IMR-90 (cell line): ENCODE measurements at regions not wholly inside any gene's neighbourhood (a gene's known extent, or its start where the extent isn't known, plus 50 kb on each side); places are given as distances from the start of the nearest gene placed in this dataset.

Experiments
- ATAC-seq: fragments of 200-7000 bp; cut with Tn5 transposase; 2 replicates; pipeline ENCODE4 v1.9.1; 2020; ENCODE audit warnings: low read depth, mild to moderate bottlenecking, moderate library complexity
- BruUV-seq: library from RNA; stranded (reverse); fragments of 400-500 nt; replicated peaks from 2 replicates; lab custom pipeline; 2021; lab: Mats Ljungman, UMichigan
- CTCF ChIA-PET: fragments of 300-600 bp; formaldehyde crosslinking; extraction: SDS; loops from one replicate; lab custom pipeline; 2021; ENCODE audit warnings: antibody characterized with exemption; lab: Yijun Ruan, JAX
- POLR2A ChIA-PET: fragments of 300-600 bp; sonication (Branson Sonifier 250); formaldehyde crosslinking; loops from one replicate; lab custom pipeline; 2022; ENCODE audit warnings: antibody characterized with exemption; ENCODE audit not compliant: unreplicated experiment; lab: Charles Lee
- DNase-seq: peaks from one replicate; pipeline ENCODE4 v3.0.0; 2013
- H2AFZ ChIP-seq: replicated peaks from 2 replicates; pipeline ENCODE3; 2013; ENCODE audit warnings: low read length, mild to moderate bottlenecking; ENCODE audit not compliant: poor library complexity
- H2AK5ac ChIP-seq: 2 replicates; pipeline ENCODE4 v1.6.1; 2013; ENCODE audit warnings: low read depth, low read length, inconsistent platforms
- H2AK9ac ChIP-seq: replicated peaks from 2 replicates; pipeline ENCODE3; 2013; ENCODE audit warnings: mild to moderate bottlenecking, low read depth, low read length, moderate library complexity; ENCODE audit not compliant: poor library complexity
- H2BK120ac ChIP-seq: 2 replicates; pipeline ENCODE4 v1.6.1; 2013; ENCODE audit warnings: low read depth, low read length, inconsistent platforms
- H2BK15ac ChIP-seq: 3 replicates; pipeline ENCODE4 v1.6.1; 2013; ENCODE audit warnings: low read depth, low read length, inconsistent platforms
- H2BK20ac ChIP-seq: 2 replicates; pipeline ENCODE4 v1.6.1; 2013; ENCODE audit warnings: low read depth, mild to moderate bottlenecking, inconsistent platforms, low read length, moderate library complexity
- H2BK5ac ChIP-seq: 2 replicates; pipeline ENCODE4 v1.6.1; 2013; ENCODE audit warnings: mild to moderate bottlenecking, low read depth, low read length, inconsistent platforms; ENCODE audit not compliant: poor library complexity, severe bottlenecking
- H3K14ac ChIP-seq: replicated peaks from 2 replicates; pipeline ENCODE4 v1.6.1; 2013; ENCODE audit warnings: low read depth, low read length, inconsistent platforms
- H3K18ac ChIP-seq: 2 replicates; pipeline ENCODE4 v1.6.1; 2013; ENCODE audit warnings: low read depth, low read length, control low read depth
- H3K23ac ChIP-seq: 2 replicates; pipeline ENCODE4 v1.6.1; 2013; ENCODE audit warnings: low read depth, low read length, inconsistent platforms
- H3K27ac ChIP-seq: 2 replicates; pipeline ENCODE4 v1.5.1; 2013; ENCODE audit warnings: mild to moderate bottlenecking, control low read depth, low read length; ENCODE audit not compliant: insufficient read depth
- H3K27me3 ChIP-seq: 2 replicates; pipeline ENCODE4 v1.6.1; 2013; ENCODE audit warnings: low read length; ENCODE audit not compliant: control insufficient read depth, insufficient read depth
- H3K36me3 ChIP-seq: 2 replicates; pipeline ENCODE4 v1.6.1; 2013; ENCODE audit warnings: low read length, mixed read lengths; ENCODE audit not compliant: control insufficient read depth, insufficient read depth
- H3K4ac ChIP-seq: 2 replicates; pipeline ENCODE4 v1.6.1; 2013; ENCODE audit warnings: low read depth, low read length, inconsistent platforms
- H3K4me1 ChIP-seq: 2 replicates; pipeline ENCODE4 v1.6.1; 2013; ENCODE audit warnings: low read length, mixed read lengths; ENCODE audit not compliant: control insufficient read depth, insufficient read depth
- H3K4me2 ChIP-seq: 2 replicates; pipeline ENCODE4 v1.6.1; 2013; ENCODE audit warnings: low read depth, mild to moderate bottlenecking, control low read depth, low read length, moderate library complexity
- H3K4me3 ChIP-seq: 2 replicates; pipeline ENCODE4 v1.5.1; 2013; ENCODE audit warnings: low read depth, mild to moderate bottlenecking, control low read depth, low read length, moderate library complexity; ENCODE audit not compliant: insufficient read depth
- H3K56ac ChIP-seq: 2 replicates; pipeline ENCODE4 v1.6.1; 2013; ENCODE audit warnings: low read length, inconsistent platforms; ENCODE audit not compliant: insufficient read depth; ENCODE audit errors: extremely low read depth
- H3K79me1 ChIP-seq, 2 experiments: 2 replicates each; pipeline ENCODE4 v1.6.1; 2013; ENCODE audit warnings: low read length in 2 of 2, inconsistent platforms in 1 of 2, low read depth in 1 of 2
- H3K9ac ChIP-seq: 2 replicates; pipeline ENCODE4 v1.6.1; 2013; ENCODE audit warnings: low read depth, low read length, control low read depth
- H3K9me1 ChIP-seq: 2 replicates; pipeline ENCODE4 v1.6.1; 2013; ENCODE audit warnings: low read length, inconsistent platforms; ENCODE audit not compliant: insufficient read depth
- H3K9me3 ChIP-seq: 2 replicates; pipeline ENCODE4 v1.6.1; 2013; ENCODE audit warnings: low read length; ENCODE audit not compliant: control insufficient read depth, insufficient read depth
- H4K20me1 ChIP-seq: 2 replicates; pipeline ENCODE4 v1.6.1; 2013; ENCODE audit warnings: low read length, inconsistent platforms; ENCODE audit not compliant: insufficient read depth
- H4K5ac ChIP-seq: 2 replicates; pipeline ENCODE4 v1.6.1; 2013; ENCODE audit warnings: mild to moderate bottlenecking, low read depth, low read length, control low read depth
- H4K8ac ChIP-seq, 2 experiments: 2 replicates each; pipeline ENCODE4 v1.6.1; 2013; ENCODE audit warnings: low read depth in 2 of 2, low read length in 2 of 2, control low read depth in 1 of 2, inconsistent platforms in 1 of 2
- H4K91ac ChIP-seq: 2 replicates; pipeline ENCODE4 v1.6.1; 2013; ENCODE audit warnings: low read depth, low read length, inconsistent platforms; ENCODE audit not compliant: insufficient read depth
- BHLHE40 ChIP-seq: fragments of 150-350 bp; IDR thresholded peaks from 2 replicates; pipeline ENCODE4 v1.6.1; 2016; ENCODE audit warnings: mild to moderate bottlenecking, low read depth, low read length
- CEBPB ChIP-seq: IDR thresholded peaks from 2 replicates; pipeline ENCODE4 v1.6.1; 2012; ENCODE audit warnings: low read depth, low read length, improper control_type of control experiment
- CHD1 ChIP-seq: IDR thresholded peaks from 2 replicates; pipeline ENCODE4 v1.6.1; 2012; ENCODE audit warnings: low read depth, low read length, improper control_type of control experiment
- MAFK ChIP-seq: IDR thresholded peaks from 2 replicates; pipeline ENCODE4 v1.6.1; 2012; ENCODE audit warnings: low read depth, low read length, improper control_type of control experiment
- NFE2L2 ChIP-seq: fragments of 150-350 bp; IDR thresholded peaks from 2 replicates; pipeline ENCODE4 v1.6.1; 2016; ENCODE audit warnings: low read depth, mild to moderate bottlenecking, low read length
- POLR2A ChIP-seq: IDR thresholded peaks from 2 replicates; pipeline ENCODE4 v1.6.1; 2012; ENCODE audit warnings: mild to moderate bottlenecking, low read depth, low read length
- RAD21 ChIP-seq: IDR thresholded peaks from 2 replicates; pipeline ENCODE4 v1.6.1; 2012; ENCODE audit warnings: low read length, improper control_type of control experiment
- RCOR1 ChIP-seq: IDR thresholded peaks from 2 replicates; pipeline ENCODE4 v1.6.1; 2012; ENCODE audit warnings: mild to moderate bottlenecking, low read length, improper control_type of control experiment; ENCODE audit not compliant: insufficient replicate concordance
- SMC3 ChIP-seq: fragments of 150-350 bp; IDR thresholded peaks from 2 replicates; pipeline ENCODE4 v1.6.1; 2016; ENCODE audit warnings: low read depth, mild to moderate bottlenecking, antibody characterized with exemption, low read length, moderate library complexity
- WGBS, 2 experiments: methylation state at CpG; one replicate each; pipeline versions ENCODE4 v1.1.5 to v1.1.7; 2013; ENCODE audit warnings: missing lambda C conversion rate in 2 of 2; ENCODE audit not compliant: insufficient read length in 1 of 2; ENCODE audit errors: extremely low coverage in 2 of 2; 5-methylcytosine and 5-hydroxymethylcytosine counted together
- dilution Hi-C: fragments of 300-500 bp; cut with HindIII; formaldehyde crosslinking; loops from one replicate; pipeline ENCODE4 v1.14.3; 2018; ENCODE audit warnings: low sequenced_read_pairs; ENCODE audit not compliant: unreplicated experiment
- in situ Hi-C: fragments of 300-500 bp; cut with MboI; formaldehyde crosslinking; loops from 3 replicates; pipeline ENCODE4 v1.14.3; 2019; ENCODE audit warnings: low sequenced_read_pairs, inconsistent platforms, mixed read lengths
- intact Hi-C: fragments of 100-400 bp; cut with micrococcal nuclease; formaldehyde crosslinking; loops from 2 replicates; pipeline ENCODE4 v1.10.0; 2022
- TF ChIP-seq, protein P1 (sequence below): fragments of 150-350 bp; IDR thresholded peaks from 2 replicates; pipeline ENCODE4 v1.6.1; 2016; ENCODE audit warnings: low read depth, mild to moderate bottlenecking, low read length, moderate library complexity, borderline replicate concordance
- TF ChIP-seq, protein P2 (sequence below): conservative IDR thresholded peaks from 2 replicates; pipeline ENCODE4 v1.5.1; 2012; ENCODE audit warnings: mild to moderate bottlenecking, low read depth, low read length, improper control_type of control experiment

DNA sequence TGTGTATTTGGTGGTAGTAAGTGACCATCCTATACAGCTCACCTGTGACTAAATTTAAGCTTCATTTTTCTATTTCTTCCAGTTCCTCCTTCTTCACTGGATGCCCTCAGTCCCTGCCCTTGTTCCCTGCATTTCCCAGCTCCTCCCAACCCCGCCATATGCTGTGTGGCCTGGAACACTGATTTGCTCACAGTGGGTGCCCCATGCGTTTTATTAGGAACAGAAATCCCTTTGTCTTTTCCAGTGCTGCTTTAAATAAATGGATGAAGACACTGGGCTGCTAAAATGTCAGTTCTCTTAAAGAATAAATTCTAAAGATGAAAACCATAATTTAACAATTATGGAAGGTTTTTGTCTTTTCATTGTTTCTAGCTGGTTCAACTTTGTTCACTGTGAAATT, 477.3 kb downstream of the DCDC2C start:
- no peaks in the 10 kb centered on the region for H3K36me3 ChIP-seq
- H3K4ac ChIP-seq: no peak overlapping the region
- H2BK120ac ChIP-seq: no peak overlapping the region
- peaks cover 15% of the 10 kb centered on the region for H3K9me3 ChIP-seq
- no peak for ATAC-seq
- POLR2A ChIA-PET: no interaction called here
- no peaks in the 10 kb centered on the region for H4K20me1 ChIP-seq
- no peaks in the 10 kb centered on the region for H3K9me1 ChIP-seq
- no peak overlapping the region for H2BK20ac ChIP-seq
- in situ Hi-C loops: no loop called here
- H3K14ac ChIP-seq: no peak overlapping the region
- H3K27ac ChIP-seq: no peak overlapping the region
- intact Hi-C loops: no loop called here
- H3K4me2 ChIP-seq: no peak overlapping the region
- no peak overlapping the region for H2AK5ac ChIP-seq
- no peak overlapping the region for H4K8ac ChIP-seq
- no peak overlapping the region for H4K5ac ChIP-seq
- dilution Hi-C loops: no loop called here
- H2AFZ ChIP-seq: no peak overlapping the region
- H3K23ac ChIP-seq: no peak overlapping the region
- no peak overlapping the region for H3K56ac ChIP-seq
- CTCF ChIA-PET: no interaction called here
- H2BK15ac ChIP-seq: no peak overlapping the region
- no TSS peak for BruUV-seq
- TF ChIP-seq, protein P1, sequence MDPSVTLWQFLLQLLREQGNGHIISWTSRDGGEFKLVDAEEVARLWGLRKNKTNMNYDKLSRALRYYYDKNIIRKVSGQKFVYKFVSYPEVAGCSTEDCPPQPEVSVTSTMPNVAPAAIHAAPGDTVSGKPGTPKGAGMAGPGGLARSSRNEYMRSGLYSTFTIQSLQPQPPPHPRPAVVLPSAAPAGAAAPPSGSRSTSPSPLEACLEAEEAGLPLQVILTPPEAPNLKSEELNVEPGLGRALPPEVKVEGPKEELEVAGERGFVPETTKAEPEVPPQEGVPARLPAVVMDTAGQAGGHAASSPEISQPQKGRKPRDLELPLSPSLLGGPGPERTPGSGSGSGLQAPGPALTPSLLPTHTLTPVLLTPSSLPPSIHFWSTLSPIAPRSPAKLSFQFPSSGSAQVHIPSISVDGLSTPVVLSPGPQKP: no peak
- no peak for TF ChIP-seq RCOR1
- TF ChIP-seq NFE2L2: no peak
- TF ChIP-seq MAFK: no peak
- TF ChIP-seq BHLHE40: no peak
- no peak for TF ChIP-seq RAD21
- TF ChIP-seq CHD1: no peak
- TF ChIP-seq, protein P2, sequence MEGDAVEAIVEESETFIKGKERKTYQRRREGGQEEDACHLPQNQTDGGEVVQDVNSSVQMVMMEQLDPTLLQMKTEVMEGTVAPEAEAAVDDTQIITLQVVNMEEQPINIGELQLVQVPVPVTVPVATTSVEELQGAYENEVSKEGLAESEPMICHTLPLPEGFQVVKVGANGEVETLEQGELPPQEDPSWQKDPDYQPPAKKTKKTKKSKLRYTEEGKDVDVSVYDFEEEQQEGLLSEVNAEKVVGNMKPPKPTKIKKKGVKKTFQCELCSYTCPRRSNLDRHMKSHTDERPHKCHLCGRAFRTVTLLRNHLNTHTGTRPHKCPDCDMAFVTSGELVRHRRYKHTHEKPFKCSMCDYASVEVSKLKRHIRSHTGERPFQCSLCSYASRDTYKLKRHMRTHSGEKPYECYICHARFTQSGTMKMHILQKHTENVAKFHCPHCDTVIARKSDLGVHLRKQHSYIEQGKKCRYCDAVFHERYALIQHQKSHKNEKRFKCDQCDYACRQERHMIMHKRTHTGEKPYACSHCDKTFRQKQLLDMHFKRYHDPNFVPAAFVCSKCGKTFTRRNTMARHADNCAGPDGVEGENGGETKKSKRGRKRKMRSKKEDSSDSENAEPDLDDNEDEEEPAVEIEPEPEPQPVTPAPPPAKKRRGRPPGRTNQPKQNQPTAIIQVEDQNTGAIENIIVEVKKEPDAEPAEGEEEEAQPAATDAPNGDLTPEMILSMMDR: no peak
- no peak for TF ChIP-seq SMC3
- no peak for TF ChIP-seq CEBPB
- no peak for TF ChIP-seq POLR2A
- H2AK9ac ChIP-seq: no peak overlapping the region
- no peak overlapping the region for H2BK5ac ChIP-seq
- H3K4me1 ChIP-seq: no peaks in the 10 kb centered on the region
- no peaks in the 10 kb centered on the region for H3K79me1 ChIP-seq
- WGBS, 2 experiments: no CpG with 5 or more reads among the region's 2 CpGs
- H4K91ac ChIP-seq: no peak overlapping the region
- no peaks in the 10 kb centered on the region for H3K27me3 ChIP-seq
- no peak for DNase-seq
- H3K4me3 ChIP-seq: no peak overlapping the region
- no peak overlapping the region for H3K18ac ChIP-seq
- H3K9ac ChIP-seq: no peak overlapping the region
